COLO668 (cell line): ENCODE measurements at regions not wholly inside any gene's neighbourhood (a gene's known extent, or its start where the extent isn't known, plus 50 kb on each side); places are given as distances from the start of the nearest gene placed in this dataset.
A peak's percentile ranks its signal among the peaks of the same experiment; 100 is the strongest.

Experiments
- DNase-seq: peaks from one replicate; lab custom pipeline; 2025; ENCODE audit not compliant: unreplicated experiment; lab: John Stamatoyannopoulos, UW

DNA sequence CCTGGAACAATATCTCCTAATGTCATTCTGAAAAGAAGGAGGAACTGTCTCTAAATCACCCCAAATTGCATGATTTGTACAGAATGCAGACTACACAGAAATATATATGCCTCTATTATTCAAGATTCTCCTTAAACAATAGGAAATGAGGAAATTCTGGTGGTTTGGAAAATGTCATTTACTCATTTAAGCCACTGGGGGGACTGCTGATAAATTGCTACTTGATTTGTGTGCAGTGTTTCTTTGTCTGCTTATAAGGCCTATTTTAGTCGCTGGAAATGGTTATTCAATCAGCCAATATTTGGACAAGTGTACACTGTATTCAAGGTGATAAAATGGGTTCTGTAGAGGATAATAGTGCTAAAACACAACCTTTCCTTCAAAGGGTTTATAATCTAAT, 801.9 kb upstream of the CELF4 start:
- DNase-seq: no peak

DNA sequence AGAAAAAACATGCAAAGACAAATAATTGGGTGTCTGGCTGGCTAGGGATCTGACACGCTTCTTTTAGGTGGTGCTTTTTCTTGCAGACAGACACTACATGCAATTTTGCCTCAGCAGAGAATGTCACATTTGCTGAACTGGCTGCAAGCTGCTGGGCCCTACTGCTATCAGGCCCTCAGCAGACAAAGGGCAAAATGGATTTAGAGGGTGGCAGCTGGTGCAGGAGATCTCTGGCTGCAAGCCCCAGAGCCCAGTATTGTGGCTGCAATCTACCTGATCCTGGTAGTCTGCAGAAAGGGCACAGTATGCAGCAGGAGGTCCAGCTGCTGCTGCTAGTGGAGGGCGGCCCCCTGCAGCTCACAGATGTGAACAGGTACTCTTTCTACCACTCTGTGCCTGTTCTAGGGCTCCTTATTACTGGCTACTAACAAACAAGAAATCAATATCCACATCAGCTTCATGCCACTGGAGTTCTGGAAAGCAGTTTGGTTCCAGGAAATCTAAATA, 796.7 kb upstream of the CELF4 start:
- peak; percentile 18 for DNase-seq

DNA sequence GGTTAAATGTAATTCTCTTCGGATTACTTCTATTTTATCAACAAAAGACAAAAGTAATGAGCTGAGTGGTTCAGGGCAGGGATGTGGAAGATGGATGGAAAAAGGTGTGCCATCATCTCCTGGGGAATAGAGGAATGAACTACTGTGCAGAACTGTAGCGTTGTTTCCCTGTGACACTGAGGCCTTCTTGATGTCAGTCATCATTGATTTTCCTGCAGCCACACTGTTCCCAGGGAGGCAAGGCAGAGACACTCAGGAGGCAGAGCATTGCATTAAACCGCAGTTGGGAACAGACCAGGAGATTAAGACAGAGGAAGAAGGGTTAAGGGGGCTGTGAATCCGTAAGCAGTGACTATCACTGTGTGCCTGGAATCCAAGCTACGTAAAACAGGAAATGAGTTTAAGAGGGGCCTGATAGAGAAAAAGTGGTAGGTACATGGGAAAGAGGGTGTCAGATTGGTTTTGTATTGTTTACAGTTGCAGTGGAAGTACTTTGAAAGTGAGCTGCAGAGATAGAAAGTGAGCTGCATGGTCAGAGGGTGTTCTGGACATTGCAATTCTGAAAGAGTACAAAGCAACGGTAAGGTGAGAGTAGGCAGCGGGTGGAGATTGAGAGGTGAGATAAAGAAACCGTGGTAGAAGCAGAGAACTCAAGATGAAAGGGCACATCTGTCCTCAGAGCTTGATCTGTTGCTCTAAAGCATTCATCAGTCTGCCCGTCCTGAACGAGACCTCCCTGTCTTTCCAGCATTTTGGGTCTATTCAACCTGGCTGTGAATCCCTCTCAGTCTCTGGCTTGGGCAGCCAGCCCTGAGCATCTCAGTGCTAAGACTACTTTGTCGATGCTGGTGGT, 793.4 kb upstream of the CELF4 start:
- no peak for DNase-seq

DNA sequence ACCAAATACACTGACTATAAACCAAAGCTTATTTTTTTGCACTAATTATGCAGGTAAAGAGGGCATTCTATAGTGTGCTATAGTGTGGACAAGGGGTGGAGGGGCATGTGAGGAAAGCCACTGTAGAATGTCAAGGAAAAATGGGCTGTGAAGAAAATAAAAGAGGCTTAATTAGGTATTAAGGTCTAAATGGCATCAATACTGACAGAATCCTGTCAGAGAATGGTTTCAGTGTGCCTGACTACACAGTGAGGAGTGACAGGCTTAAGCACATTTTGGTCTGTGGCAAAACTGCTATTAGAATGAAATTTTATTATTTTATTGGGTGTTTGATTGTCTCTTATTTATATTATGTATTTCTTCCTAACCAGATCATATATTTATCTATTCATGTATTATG, 787.6 kb upstream of the CELF4 start:
- no peak for DNase-seq

DNA sequence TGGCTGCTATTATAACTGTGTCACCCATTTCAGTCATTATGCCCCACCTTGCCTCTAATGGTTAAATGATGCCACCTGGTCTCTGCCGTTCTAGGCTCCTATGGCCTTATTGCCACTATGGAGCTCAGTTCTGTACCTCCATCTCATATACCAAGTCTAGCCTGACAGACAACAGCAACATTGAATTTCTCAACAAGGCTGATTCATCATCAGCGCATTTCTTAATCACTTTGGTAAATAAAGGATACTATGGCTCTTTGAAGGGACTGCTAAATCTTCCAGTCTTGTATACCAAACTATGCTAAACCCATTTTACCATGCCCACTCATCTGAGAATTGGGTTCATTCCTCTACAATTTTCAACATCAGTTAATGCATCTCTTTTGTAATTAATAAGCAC, 784.5 kb upstream of the CELF4 start:
- DNase-seq: no peak

DNA sequence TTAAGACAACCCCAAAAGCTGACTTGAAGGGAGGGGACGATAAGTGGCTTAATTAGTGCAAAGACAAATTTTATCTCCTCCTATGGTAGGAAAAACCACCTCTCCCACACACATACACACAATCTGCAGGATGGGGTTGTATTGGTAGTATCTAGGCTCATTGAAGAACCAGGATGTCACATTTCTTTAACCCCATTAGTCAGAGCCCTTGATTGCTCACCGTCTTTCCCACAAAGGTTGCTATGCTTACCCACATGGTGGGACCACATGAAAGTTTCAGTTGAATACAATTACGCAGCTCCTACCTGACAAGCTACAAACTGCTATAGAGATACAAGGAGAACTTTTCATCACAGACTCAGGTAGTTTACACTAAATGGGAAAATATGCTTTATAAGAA, 765.0 kb upstream of the CELF4 start:
- DNase-seq: no peak

DNA sequence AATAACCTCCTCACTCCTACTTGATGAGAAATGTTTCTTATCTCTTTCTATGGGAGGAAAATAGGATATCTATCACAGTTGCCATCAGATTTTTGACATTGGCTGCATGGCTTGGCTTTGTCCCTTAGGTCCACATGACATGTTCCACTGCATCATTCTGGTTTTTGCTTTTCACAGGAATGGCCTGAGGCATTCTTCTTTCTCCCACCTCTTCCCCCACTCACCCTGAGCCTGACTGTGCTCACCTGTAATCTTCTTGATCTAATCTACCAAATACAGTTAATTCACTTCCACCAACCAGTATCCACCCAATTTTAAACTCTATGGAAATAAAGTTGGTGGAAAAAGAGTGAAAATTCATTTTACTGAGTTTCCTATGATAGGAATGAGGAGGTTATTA, 763.5 kb upstream of the CELF4 start:
- no peak for DNase-seq

DNA sequence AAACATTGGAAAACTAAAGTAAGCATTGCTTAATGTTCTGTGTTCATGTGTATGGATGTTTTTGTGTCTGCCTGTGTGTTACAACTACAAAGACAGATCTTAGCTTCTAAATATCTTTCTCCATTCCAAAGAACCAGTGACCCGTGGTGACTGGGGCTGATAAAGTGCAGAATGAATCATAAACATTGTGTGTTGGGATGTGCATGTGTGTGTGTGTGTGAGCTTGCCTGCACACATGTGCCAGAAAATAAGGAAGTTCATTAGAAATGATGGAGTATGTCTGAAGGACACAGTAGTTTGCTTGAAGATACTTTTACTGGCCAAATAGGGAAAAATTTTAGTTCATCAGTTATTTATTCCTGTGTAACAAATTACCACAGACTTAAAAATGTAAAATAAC, 756.6 kb upstream of the CELF4 start:
- no peak for DNase-seq

DNA sequence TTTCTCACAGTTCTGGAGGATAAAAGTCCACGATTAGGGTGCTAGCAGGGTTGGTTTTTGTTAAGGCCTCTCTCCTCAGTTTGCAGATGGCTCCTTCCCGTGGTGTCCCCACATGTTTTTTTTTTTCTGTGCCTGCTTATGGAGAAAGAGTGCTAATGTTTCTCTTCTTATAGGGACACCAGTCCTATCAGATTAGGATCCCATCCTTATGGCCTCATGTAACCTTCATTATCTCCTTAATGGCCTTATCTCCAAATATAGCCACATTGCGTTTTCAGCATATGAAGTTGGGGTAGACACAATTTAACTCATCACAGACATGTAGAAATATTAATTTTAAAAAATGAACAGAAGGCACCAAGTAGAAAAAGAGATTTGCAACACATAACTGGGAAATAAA, 755.7 kb upstream of the CELF4 start:
- no peak for DNase-seq

DNA sequence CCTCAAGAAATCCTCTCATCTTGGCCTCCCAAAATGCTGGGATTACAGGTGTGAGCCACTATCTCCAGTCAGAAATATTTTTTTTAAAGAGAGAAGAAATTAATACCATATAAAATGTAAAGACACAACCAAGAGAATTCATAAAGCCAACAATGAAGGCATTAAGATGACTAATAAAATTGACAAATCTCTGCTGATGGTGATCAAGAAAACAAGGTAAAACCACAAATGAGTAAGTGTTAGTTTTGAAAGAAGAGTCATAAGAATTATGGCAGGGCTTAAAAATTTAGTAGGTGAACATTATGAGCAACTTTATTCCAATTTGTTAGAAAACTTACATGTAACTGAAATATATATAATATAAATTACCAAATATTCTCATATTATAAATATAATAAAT, 752.8 kb upstream of the CELF4 start:
- DNase-seq: no peak

DNA sequence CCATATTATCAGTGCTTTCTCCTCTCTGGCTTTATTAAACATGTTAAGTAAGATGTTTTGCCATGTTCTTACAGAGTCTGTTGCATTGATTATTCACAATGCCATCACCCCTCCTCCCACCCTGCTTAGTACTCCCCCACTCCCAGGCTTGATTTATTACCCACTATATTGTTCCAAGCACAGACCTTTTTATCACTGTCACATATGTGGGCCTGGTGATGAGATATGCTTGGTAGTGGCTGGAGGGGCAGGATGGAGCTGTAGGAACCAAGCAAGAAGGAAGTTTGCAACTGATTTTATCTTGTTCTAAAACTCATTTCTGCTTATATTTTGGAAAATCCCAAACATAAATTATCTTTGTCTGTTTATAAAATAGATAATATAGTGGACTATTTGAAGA, 748.2 kb upstream of the CELF4 start:
- no peak for DNase-seq

DNA sequence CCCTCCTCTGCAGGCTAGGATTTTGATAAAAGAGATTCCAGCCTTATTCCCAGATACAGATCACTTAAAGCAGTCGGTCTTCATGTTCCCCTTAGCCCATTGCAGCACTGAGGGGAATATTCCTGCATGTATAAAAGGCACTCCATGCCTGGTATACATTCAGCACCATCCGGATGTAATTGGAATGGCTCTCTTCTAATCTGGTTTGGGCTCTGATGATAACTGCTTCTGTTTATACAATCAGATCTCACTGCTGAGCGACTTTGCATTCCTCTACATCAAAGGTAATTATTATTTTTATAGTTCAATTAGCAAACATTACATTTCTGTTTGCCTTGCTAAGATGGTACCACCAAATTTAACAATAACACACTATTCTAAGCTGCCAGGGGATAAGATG, 746.9 kb upstream of the CELF4 start:
- DNase-seq: no peak

DNA sequence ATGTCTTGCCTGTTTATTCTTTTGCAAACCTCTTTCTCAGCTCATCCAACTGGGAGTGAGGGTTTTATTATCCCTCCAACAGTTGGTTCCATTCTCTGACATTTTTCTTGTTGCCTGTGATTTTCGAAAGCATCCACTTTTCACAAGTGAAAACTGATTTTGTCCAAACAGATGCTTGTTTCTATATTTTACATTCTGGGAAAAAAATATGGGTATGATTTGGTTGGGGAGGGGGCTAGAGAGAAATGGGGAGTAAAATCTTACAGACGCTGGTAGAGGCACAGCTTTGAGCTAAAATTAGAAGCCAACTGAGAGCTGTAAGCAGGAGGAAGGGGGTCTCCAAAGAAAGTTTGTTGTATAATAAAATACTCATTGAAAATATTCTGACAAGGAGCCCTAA, 745.3 kb upstream of the CELF4 start:
- no peak for DNase-seq

DNA sequence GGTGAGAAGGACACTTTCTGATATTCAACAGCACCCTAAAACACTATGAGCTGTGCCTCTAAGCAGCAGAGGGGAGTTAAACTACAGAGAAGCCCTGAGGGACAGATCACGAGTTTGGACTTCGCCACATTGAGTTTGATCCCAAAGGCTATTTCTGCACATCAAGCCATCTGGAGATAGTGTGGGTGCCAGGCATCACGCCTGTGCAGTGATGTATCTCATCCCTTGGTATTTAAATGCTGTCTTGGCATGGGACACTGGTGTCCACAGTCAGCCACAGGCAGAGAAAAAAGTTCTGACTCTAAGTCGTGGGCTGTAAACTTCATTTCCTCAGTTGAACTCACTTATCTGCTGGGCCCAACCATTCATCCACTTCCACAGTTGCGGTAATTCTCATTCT, 742.3 kb upstream of the CELF4 start:
- no peak for DNase-seq

DNA sequence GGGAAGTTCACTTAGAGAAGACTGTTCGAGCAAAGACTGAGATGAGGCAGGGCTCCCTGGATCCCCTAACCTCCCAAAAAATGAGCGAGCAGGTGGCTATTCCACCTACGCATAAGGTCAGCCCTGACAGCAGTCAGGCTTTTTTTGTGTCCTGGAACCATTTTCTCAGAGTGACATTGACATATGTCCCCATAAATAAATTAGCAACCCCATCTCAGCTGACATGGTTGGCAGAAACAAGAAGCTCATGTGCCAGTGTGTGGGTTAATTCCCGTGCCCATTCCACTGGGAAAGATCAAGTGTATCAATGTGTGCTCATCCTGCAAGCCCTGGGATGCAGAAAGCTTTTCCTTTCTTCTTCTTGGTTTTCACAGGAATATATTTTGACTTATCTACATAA, 740.4 kb upstream of the CELF4 start:
- no peak for DNase-seq

DNA sequence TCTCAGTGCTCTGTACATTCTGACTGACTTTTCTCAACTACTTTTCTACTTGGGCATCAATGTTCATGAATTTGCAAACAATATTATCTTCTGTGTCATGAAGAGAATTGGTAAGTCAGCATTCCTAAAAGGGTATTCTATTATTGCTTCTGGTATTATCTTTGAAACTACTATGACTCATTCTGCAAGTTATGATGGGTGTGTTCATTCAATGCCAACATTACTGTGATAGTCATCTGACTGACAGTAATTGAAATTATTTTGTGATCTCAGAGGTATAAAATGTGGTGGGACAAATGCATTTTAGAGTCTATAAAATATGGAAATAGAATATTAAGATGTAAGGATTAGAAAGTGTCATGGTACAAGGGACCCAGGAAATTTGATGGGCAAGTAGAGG, 736.0 kb upstream of the CELF4 start:
- no peak for DNase-seq

DNA sequence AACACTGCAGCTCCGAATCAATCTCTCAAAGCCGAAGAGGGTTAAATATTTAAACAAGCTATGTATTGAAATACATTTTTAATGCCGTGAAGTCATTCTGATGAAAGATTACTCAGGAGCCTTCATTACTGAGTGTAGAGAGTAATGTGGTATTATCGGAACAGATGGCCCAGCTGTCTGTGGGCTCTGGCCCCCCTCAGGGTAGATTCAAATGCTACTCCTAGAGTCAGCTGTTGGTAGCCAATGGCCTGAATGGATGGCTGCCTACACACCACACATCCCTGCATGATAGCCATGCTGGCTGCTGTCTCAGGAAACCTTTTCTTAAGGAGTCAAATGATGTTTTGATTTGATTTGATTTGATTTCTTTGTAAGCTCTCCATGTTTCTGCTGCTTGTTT, 732.3 kb upstream of the CELF4 start:
- DNase-seq: no peak

DNA sequence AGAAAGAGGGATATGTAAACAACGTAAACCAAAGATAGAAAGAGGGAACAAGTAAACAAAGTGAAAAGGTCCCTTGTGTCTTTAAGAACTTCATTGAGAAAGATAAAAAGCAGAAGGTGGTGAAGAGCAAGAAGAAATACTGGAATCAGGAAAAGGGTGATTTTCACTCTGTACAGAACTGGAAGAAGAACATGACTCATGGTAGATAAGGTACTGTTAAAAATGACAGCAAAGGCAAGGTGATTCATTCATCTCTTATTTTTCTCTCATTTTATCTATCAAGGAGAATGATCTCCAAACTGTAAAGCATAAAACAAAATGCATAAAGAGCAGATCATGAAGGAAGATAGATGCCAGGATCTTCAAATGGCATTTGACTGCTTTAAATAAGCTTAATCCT, 724.6 kb upstream of the CELF4 start:
- DNase-seq: no peak

DNA sequence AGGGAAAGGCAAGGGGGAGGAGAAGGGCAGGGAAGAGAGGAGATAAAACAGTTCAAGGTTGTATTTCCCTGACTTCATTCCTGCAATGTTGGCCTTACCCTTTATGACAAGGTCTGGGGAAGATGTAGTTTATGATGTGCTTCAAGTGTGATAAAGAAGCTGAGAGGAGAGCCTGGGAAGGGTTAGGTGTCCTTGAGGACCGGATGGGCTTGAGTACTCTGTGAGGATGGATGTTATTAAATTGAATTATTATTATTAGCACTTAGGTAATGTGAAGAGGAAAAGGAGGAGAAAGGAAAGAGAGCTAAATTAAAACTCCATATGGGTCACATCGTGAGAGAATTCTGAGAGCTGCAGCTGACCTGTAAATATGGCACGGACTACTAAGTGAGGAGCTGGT, 719.4 kb upstream of the CELF4 start:
- DNase-seq: no peak

DNA sequence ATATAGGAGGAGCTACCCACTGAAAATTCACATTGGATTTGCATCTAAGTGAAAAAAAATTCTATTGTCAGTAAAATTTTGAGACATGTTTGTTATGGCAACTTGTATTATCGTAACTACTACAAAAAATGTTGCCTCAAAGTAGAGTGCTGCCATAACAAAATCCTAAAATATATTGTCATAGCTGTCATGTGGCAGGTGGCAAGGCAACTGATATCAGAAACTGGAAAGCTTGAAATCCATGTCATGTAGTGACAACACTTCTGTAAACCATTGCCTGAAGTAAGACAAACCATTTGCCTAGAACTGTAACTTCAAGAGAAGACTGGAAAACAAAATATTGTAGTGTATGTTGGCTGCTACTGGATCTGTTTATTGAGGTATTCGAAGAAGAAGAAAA, 697.5 kb upstream of the CELF4 start:
- DNase-seq: no peak

DNA sequence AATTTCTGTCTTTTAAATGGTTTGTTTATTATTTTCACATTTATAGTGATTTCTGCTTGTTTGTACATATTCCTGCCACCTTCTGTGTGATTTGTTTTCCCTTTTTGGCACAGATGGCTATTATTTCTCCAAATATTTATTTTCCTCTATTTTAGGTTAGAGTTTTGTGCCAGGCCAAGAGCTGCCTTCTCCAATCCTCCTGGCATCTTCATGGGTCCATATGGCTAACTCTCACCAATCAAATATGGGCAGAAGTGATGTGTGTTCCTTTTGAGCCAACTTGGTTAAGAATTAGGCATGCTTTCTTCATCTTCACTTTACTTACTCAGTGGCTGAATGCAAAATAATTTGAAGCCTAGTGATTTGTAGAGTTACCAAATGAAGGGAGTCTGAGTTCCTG, 697.1 kb upstream of the CELF4 start:
- DNase-seq: no peak

DNA sequence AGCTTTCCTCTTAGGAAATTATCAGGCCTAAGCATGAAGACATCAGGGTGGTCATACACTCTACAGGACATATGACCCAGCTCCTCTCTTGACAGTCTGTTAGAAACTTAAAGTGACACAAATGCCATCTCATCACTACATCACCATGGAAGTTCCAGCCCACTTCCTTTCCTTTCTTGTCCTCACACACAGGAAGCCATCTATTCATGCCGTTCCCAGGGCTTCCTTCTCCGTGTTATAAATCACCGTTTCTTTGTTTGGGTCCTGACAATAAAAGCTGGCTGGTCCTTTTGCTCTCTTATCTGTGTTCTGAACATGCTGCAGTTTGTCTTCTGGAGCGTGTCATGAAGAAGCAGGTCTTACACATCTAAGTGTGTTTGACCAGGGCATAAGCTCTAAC, 692.1 kb upstream of the CELF4 start:
- no peak for DNase-seq

DNA sequence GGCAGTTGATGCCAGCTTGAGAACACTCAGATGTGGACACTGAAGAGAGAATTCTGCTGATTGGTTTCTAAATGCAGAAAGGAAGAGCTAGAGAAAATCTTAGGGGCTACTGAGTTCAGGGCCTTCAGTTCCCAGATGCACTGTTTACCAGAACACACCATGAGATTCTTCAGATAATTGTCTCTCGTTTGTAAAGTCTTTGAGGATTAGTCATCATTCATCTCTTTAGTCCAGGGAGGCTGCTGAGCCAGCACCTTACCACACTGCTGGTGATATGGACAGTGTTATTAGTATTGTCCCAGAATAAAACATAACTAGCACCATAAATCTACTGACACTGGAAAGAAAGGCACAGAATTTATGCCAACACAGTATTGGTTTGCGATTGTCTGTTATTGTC, 690.8 kb upstream of the CELF4 start:
- no peak for DNase-seq
